ENCODE measurements at regions not wholly inside any gene's neighbourhood (a gene's known extent, or its start where the extent isn't known, plus 50 kb on each side); places are given as distances from the start of the nearest gene placed in this dataset.

DNA sequence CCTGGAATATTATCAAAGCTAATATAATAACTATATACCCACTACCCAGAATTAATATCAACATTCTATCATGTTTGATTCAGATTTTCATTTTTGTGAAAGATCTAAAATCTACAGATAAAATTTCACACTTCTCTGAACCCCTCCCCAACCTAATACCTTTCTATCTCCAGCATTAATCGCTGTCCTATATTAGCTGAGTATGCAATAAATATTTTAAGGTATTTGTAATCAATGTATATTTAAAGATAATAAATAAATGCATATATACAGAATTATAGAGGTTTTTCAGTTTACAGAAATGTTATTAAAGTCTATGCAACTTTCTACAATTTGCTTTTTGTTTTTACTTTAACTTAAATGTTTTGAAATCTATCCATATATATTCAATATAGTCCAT, 156.7 kb upstream of the NRSN1 start:
- Histone ChIP-seq H3K9ac (ENCODE audit: low read depth in 1 of 3, low read length in 3 of 3) (no peak overlapping the region), H3K9me3 (ENCODE audit: control insufficient read depth in 3 of 3, low read length in 3 of 3) (no peaks in the 10 kb centered on the region), H3K36me3 (ENCODE audit: control insufficient read depth in 3 of 3, insufficient read depth in 3 of 3, low read length in 3 of 3) (no peaks in the 10 kb centered on the region), H3K27me3 (ENCODE audit: control insufficient read depth in 3 of 3, insufficient read depth in 3 of 3, low read length in 3 of 3) (no peaks in the 10 kb centered on the region), H3K4me1 (ENCODE audit: control insufficient read depth in 3 of 3, insufficient read depth in 3 of 3, low read length in 3 of 3) (no peaks in the 10 kb centered on the region), H3K4me3 (ENCODE audit: low read length in 3 of 3) (no peak overlapping the region), H3K27ac (ENCODE audit: low read depth, low read length) (no peak overlapping the region)

DNA sequence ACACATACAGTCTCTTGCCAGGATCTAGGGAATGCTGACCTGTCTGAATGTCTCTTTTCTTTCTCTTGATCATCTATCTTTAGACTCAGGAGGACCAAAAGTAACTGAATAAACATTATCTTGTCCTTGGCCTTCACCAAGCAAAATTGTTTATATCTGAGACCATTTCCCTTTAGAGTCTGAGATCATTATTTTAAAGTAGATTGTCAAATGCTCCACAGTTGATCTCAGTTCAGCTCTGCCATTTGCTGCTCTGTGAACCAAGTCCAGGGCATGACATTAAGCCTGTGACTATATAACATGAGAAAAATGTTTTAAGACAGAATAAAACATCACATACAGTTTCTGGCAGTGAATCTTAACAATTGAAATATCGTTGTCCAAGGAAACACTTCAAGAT, 148.3 kb upstream of the NRSN1 start:
- Histone ChIP-seq H3K27ac (ENCODE audit: low read depth, low read length) (no peak overlapping the region), H3K9me3 (ENCODE audit: control insufficient read depth in 3 of 3, low read length in 3 of 3) (no peaks in the 10 kb centered on the region), H3K4me1 (ENCODE audit: control insufficient read depth in 3 of 3, insufficient read depth in 3 of 3, low read length in 3 of 3) (no peaks in the 10 kb centered on the region), H3K27me3 (ENCODE audit: control insufficient read depth in 3 of 3, insufficient read depth in 3 of 3, low read length in 3 of 3) (no peaks in the 10 kb centered on the region), H3K4me3 (ENCODE audit: low read length in 3 of 3) (no peak overlapping the region), H3K36me3 (ENCODE audit: control insufficient read depth in 3 of 3, insufficient read depth in 3 of 3, low read length in 3 of 3) (no peaks in the 10 kb centered on the region), H3K9ac (ENCODE audit: low read depth in 1 of 3, low read length in 3 of 3) (no peak overlapping the region)

- no peak overlapping the region for H3K9ac ChIP-seq (ENCODE audit: low read depth in 1 of 3, low read length in 3 of 3)
- no peak overlapping the region for H3K27ac ChIP-seq (ENCODE audit: low read depth, low read length)
- H3K36me3 ChIP-seq (ENCODE audit: control insufficient read depth in 3 of 3, insufficient read depth in 3 of 3, low read length in 3 of 3): no peaks in the 10 kb centered on the region
- H3K27me3 ChIP-seq (ENCODE audit: control insufficient read depth in 3 of 3, insufficient read depth in 3 of 3, low read length in 3 of 3): no peaks in the 10 kb centered on the region
- no peaks in the 10 kb centered on the region for H3K9me3 ChIP-seq (ENCODE audit: control insufficient read depth in 3 of 3, low read length in 3 of 3)
- no peaks in the 10 kb centered on the region for H3K4me1 ChIP-seq (ENCODE audit: control insufficient read depth in 3 of 3, insufficient read depth in 3 of 3, low read length in 3 of 3)
- H3K4me3 ChIP-seq (ENCODE audit: low read length in 3 of 3): no peak overlapping the region
Observed at GRCh38 chr6:23980965-23981364, 145.1 kb upstream of the NRSN1 start.

GRCh38 chr6:23981923-23982322, 144.1 kb upstream of the NRSN1 start:
- H3K4me3 ChIP-seq (ENCODE audit: low read length in 3 of 3): no peak overlapping the region
- H3K27ac ChIP-seq (ENCODE audit: low read depth, low read length): no peak overlapping the region
- H3K9ac ChIP-seq (ENCODE audit: low read depth in 1 of 3, low read length in 3 of 3): no peak overlapping the region
- no peaks in the 10 kb centered on the region for H3K36me3 ChIP-seq (ENCODE audit: control insufficient read depth in 3 of 3, insufficient read depth in 3 of 3, low read length in 3 of 3)
- no peaks in the 10 kb centered on the region for H3K9me3 ChIP-seq (ENCODE audit: control insufficient read depth in 3 of 3, low read length in 3 of 3)
- H3K4me1 ChIP-seq (ENCODE audit: control insufficient read depth in 3 of 3, insufficient read depth in 3 of 3, low read length in 3 of 3): no peaks in the 10 kb centered on the region
- no peaks in the 10 kb centered on the region for H3K27me3 ChIP-seq (ENCODE audit: control insufficient read depth in 3 of 3, insufficient read depth in 3 of 3, low read length in 3 of 3)

- H3K4me1 ChIP-seq (ENCODE audit: control insufficient read depth in 3 of 3, insufficient read depth in 3 of 3, low read length in 3 of 3): no peaks in the 10 kb centered on the region
- H3K4me3 ChIP-seq (ENCODE audit: low read length in 3 of 3): no peak overlapping the region
- H3K27me3 ChIP-seq (ENCODE audit: control insufficient read depth in 3 of 3, insufficient read depth in 3 of 3, low read length in 3 of 3): no peaks in the 10 kb centered on the region
- H3K36me3 ChIP-seq (ENCODE audit: control insufficient read depth in 3 of 3, insufficient read depth in 3 of 3, low read length in 3 of 3): no peaks in the 10 kb centered on the region
- no peak overlapping the region for H3K27ac ChIP-seq (ENCODE audit: low read depth, low read length)
- H3K9me3 ChIP-seq (ENCODE audit: control insufficient read depth in 3 of 3, low read length in 3 of 3): no peaks in the 10 kb centered on the region
- no peak overlapping the region for H3K9ac ChIP-seq (ENCODE audit: low read depth in 1 of 3, low read length in 3 of 3)
Observed at GRCh38 chr6:23983735-23984134, 142.3 kb upstream of the NRSN1 start.

DNA sequence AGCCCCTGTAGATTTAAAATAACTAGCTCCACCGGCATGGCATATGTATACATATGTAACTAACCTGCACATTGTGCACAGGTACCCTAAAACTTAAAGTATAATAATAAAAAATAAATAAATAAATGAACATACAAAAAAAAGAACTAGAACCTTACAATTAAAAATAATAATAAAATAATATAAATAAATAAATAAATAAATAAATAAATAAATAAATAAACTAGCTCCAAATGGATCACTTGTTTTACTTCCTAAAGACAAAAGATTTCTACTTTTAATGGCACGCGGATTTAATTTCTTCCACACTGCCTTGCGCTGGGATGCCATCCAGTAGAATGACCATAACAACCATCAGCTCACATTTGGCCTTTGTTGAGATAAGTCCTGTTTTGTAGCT, 141.0 kb upstream of the NRSN1 start:
- Histone ChIP-seq H3K27ac (ENCODE audit: low read depth, low read length) (no peak overlapping the region), H3K27me3 (ENCODE audit: control insufficient read depth in 3 of 3, insufficient read depth in 3 of 3, low read length in 3 of 3) (no peaks in the 10 kb centered on the region), H3K36me3 (ENCODE audit: control insufficient read depth in 3 of 3, insufficient read depth in 3 of 3, low read length in 3 of 3) (no peaks in the 10 kb centered on the region), H3K4me3 (ENCODE audit: low read length in 3 of 3) (no peak overlapping the region), H3K9me3 (ENCODE audit: control insufficient read depth in 3 of 3, low read length in 3 of 3) (no peaks in the 10 kb centered on the region), H3K4me1 (ENCODE audit: control insufficient read depth in 3 of 3, insufficient read depth in 3 of 3, low read length in 3 of 3) (no peaks in the 10 kb centered on the region), H3K9ac (ENCODE audit: low read depth in 1 of 3, low read length in 3 of 3) (no peak overlapping the region)

DNA sequence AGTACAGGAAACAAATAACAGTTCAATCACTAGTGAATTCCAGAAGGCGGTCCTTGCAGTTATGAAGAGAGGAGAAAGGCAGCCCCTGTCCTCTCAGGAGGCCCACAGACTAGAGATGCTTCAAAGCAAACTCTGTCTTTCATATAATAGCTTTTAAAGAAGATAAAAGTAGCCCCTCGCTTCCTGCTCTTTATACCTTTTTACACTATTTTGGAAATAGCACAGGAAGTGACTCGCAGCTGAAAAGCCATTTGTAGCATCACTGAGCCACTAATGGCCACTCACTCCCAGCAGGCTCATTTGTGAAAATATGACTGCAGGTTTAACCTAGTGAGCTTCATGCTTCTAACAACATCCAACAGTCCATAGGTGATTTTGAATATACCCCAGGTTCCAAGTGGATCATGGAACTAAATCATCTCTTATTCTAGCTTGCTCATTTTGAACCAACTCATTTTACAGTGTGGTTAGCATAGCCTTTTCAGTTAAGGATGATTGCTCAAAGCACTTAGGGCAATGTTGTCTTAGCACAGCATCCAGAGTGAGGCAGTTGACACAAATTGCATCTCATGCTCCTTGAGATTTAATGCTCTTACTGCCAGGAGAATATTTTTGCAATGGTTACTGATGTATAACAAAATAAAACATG, 136.0 kb upstream of the NRSN1 start:
- Histone ChIP-seq H3K9me3 (ENCODE audit: control insufficient read depth in 3 of 3, low read length in 3 of 3) (no peaks in the 10 kb centered on the region), H3K27ac (ENCODE audit: low read depth, low read length) (no peak overlapping the region), H3K27me3 (ENCODE audit: control insufficient read depth in 3 of 3, insufficient read depth in 3 of 3, low read length in 3 of 3) (no peaks in the 10 kb centered on the region), H3K4me3 (ENCODE audit: low read length in 3 of 3) (no peak overlapping the region), H3K36me3 (ENCODE audit: control insufficient read depth in 3 of 3, insufficient read depth in 3 of 3, low read length in 3 of 3) (no peaks in the 10 kb centered on the region), H3K4me1 (ENCODE audit: control insufficient read depth in 3 of 3, insufficient read depth in 3 of 3, low read length in 3 of 3) (no peaks in the 10 kb centered on the region), H3K9ac (ENCODE audit: low read depth in 1 of 3, low read length in 3 of 3) (no peak overlapping the region)

GRCh38 chr6:23994013-23994412, 132.0 kb upstream of the NRSN1 start:
- no peak overlapping the region for H3K9ac ChIP-seq (ENCODE audit: low read depth in 1 of 3, low read length in 3 of 3)
- no peaks in the 10 kb centered on the region for H3K36me3 ChIP-seq (ENCODE audit: control insufficient read depth in 3 of 3, insufficient read depth in 3 of 3, low read length in 3 of 3)
- H3K27ac ChIP-seq (ENCODE audit: low read depth, low read length): no peak overlapping the region
- H3K27me3 ChIP-seq (ENCODE audit: control insufficient read depth in 3 of 3, insufficient read depth in 3 of 3, low read length in 3 of 3): no peaks in the 10 kb centered on the region
- H3K4me3 ChIP-seq (ENCODE audit: low read length in 3 of 3): no peak overlapping the region
- H3K9me3 ChIP-seq (ENCODE audit: control insufficient read depth in 3 of 3, low read length in 3 of 3): no peaks in the 10 kb centered on the region
- H3K4me1 ChIP-seq (ENCODE audit: control insufficient read depth in 3 of 3, insufficient read depth in 3 of 3, low read length in 3 of 3): no peaks in the 10 kb centered on the region

GRCh38 chr6:24004062-24004461, 122.0 kb upstream of the NRSN1 start:
- H3K27me3 ChIP-seq (ENCODE audit: control insufficient read depth in 3 of 3, insufficient read depth in 3 of 3, low read length in 3 of 3): no peaks in the 10 kb centered on the region
- H3K27ac ChIP-seq (ENCODE audit: low read depth, low read length): peak overlapping the region; percentile 34
- no peaks in the 10 kb centered on the region for H3K36me3 ChIP-seq (ENCODE audit: control insufficient read depth in 3 of 3, insufficient read depth in 3 of 3, low read length in 3 of 3)
- H3K4me3 ChIP-seq (ENCODE audit: low read length in 3 of 3): no peak overlapping the region
- no peak overlapping the region for H3K9ac ChIP-seq (ENCODE audit: low read depth in 1 of 3, low read length in 3 of 3)
- H3K4me1 ChIP-seq (ENCODE audit: control insufficient read depth in 3 of 3, insufficient read depth in 3 of 3, low read length in 3 of 3): peaks cover 0 to 9% (median 0%) of the 10 kb centered on the region in 3 donors
- no peaks in the 10 kb centered on the region for H3K9me3 ChIP-seq (ENCODE audit: control insufficient read depth in 3 of 3, low read length in 3 of 3)

- no peak overlapping the region for H3K4me3 ChIP-seq (ENCODE audit: low read length in 3 of 3)
- no peaks in the 10 kb centered on the region for H3K36me3 ChIP-seq (ENCODE audit: control insufficient read depth in 3 of 3, insufficient read depth in 3 of 3, low read length in 3 of 3)
- peak overlapping the region; percentile 34 for H3K27ac ChIP-seq (ENCODE audit: low read depth, low read length)
- no peak overlapping the region for H3K9ac ChIP-seq (ENCODE audit: low read depth in 1 of 3, low read length in 3 of 3)
- H3K27me3 ChIP-seq (ENCODE audit: control insufficient read depth in 3 of 3, insufficient read depth in 3 of 3, low read length in 3 of 3): no peaks in the 10 kb centered on the region
- H3K4me1 ChIP-seq (ENCODE audit: control insufficient read depth in 3 of 3, insufficient read depth in 3 of 3, low read length in 3 of 3): peaks cover 0 to 9% (median 0%) of the 10 kb centered on the region in 3 donors
- no peaks in the 10 kb centered on the region for H3K9me3 ChIP-seq (ENCODE audit: control insufficient read depth in 3 of 3, low read length in 3 of 3)
Observed at GRCh38 chr6:24004659-24005058, 121.4 kb upstream of the NRSN1 start.
